A204.1 (cell line): ENCODE measurements at regions not wholly inside any gene's neighbourhood (a gene's known extent, or its start where the extent isn't known, plus 50 kb on each side); places are given as distances from the start of the nearest gene placed in this dataset.

Source experiments
- FAIRE-seq: peaks from 2 replicates; lab custom pipeline; 2012; peaks lifted over from hg19 to GRCh38; lab: Jason Lieb, UNC

DNA sequence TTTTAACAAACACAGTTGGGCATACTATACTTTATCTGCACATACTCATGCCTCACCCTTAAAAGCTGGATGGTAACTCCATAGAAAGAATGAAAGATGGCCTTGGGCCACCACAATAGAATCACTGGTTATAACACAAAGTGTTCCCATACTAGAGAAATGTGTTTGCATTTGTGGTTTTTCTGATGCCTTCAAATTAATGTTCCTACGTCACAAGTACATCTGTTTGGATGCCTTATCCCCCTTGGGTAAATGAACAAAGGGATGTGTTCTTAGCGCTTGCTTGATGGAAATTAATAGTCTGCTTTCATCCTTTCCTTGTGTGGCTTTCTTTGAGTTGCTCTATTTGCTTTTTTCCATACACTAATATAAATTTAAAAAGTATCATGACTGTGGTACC lies 291.1 kb upstream of the PDE4D start:
- no peak for FAIRE-seq

DNA sequence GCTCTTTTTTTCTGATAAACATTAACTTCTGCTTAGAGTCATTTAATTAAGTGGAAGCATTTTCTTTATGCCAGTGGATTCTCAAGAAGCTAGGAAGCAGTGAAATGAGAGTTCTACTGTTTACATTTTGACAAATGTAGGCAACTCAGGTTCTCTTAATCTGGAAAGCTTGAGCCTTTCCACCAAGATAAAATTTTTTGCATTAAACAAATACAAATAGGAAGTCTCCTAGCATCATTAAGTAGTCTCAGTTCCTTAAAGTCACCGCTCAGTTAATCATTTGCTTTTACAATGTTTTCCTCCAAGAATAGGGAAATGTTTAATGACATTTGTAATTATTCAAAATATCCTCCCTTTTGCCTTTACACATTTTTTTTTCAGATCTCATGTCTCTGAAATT lies 290.4 kb upstream of the PDE4D start:
- FAIRE-seq: no peak

DNA sequence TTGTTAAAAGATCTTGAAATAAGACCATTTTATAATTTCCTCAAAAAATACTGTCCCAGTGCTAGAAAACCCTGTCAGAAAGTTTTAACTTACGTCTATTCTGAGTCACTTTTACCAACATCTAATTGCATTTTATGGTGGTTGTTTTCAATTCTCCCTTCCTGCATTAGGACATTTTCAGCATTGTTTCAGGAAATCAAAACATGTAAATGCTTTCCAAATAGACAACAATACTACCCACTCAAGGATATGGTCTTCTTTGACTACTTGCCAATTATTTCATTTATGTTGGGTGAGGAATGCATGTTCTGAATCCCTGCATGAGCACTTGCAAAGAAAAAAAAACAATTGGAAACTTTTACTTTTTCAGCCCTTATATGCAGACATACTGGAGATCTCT lies 284.6 kb upstream of the PDE4D start:
- FAIRE-seq: no peak

DNA sequence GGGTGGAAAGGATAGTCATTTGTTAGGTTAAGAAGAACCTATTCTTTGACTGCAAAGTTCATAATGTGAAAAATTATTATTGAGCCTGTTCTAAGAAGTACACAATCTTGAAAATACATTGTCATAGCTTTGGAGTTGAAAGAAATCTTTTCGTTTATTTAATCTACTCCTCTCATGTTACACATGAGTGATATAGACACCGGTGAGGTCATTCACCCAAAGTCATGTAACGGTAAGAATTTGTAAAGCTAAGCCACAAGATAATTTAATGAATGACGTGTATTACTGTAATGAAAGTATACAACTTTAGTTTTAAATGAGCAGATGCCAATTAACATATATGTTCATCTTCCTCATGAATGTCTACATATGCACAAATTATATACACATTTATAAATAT lies 284.1 kb upstream of the PDE4D start:
- FAIRE-seq: no peak

DNA sequence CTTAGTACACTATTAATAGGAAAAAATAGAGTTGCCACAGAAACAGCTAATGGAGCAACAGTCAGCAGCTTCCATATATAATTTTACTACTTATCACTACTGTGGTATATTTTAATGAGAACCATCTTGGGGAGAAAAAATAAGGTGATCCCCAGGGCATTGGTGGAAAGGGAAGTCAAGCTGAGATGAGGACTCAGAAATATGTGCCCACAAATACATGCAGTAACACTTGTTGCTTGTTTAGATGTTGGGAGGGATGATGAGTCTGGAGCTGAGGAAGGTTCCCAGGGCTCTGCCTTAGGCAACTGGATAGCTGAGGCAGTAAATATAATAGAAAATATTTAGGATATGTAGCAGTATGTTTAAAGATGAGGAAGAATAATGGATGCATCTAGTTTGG lies 280.1 kb upstream of the PDE4D start:
- no peak for FAIRE-seq

DNA sequence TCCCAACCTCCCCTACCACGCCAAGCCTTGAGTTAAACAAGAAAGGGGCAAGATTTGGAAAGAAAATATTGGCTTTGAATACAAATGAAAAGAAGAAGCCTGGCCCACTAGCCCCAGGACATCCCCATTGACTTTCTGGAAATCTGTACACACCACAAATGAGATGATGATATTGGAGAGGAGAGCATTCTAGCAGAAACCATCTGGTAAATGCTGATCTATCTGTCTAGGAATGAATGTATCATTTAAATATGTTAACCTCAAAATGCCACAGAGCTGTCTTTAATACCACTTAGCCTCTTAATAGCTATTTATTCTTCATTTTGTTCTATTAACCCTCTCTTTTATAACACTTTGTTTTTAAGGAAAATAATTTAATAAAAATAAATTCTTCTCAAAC lies 270.2 kb upstream of the PDE4D start:
- FAIRE-seq: no peak

DNA sequence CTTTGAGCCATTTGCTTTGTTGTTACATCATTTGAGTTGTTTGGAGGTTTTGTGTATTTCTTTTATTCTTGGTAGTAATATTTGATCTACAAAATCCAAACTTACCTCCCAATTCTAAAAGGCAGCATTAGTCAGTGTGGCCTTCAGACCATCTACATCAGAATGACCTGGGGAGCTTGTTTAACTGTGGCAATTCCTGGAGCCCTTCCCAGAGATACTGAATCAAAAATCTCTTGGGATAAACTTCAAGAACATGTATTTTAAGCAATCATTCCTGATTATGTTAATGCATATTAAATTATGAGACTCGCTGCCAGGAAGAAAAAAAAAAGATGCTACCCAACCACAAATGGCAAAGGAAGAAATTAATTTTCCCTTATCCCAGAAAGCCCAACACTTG lies 268.9 kb upstream of the PDE4D start:
- no peak for FAIRE-seq

DNA sequence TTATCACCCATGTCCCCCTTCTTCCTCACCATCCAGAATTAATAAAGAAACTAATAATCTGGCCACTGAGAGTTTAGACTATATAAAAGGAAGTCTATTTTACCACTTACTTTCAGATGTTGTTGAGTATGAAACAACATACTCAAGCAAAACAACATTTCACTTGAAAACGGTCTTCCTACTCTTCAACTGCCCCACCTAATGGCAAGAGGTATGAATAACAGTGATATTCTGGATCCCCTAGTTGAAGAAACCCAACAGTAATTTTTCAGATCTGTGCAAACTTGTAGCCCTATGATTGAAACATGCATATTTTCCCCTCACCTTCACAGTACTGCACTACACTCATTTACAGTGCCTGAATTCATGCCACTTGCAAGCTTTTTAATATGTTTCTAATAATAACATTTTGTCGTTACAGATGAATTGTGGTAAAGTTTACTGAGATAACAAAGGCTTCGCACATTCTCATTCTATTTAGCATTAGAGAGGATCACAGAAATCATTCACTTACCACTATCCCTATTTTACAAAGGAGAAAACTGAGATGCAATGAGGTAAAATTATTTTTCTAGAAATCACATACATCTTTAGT lies 267.9 kb upstream of the PDE4D start:
- no peak for FAIRE-seq

DNA sequence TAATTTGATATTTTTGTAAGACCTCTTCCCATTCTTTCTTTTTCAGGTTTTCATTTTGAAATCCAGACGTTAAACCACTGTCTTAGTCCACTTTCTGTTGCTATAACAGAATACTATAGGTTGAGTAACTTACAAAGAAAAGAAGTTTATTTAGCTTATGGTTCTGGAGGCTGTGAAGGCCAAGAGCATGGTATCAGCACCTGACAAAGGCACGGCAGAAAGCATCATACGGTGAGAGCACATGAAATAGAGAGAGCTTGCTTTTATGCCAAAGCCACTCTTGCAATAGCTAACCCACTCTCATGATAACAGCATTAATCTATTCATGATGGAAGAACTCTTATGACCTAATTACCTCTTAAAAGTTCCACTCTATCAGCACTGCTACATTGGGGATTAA lies 255.6 kb upstream of the PDE4D start:
- FAIRE-seq: no peak

DNA sequence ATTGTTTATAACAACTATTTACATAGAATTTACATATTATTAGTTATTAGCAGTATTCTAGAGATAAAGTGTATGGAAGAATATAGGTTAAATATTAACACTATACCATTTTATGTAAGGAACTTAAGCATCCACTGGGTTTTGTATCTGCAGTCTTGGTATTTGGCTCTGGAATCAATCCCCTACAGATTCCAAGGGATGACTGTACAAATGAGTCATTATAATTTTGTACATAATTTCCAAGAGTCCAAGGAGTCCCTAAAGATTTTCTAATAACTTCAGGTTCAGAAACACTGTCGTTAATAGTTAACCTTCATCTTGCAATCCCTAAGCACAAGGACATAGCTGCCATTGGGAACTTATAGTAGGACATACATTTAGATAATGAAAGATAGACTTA lies 254.8 kb upstream of the PDE4D start:
- no peak for FAIRE-seq

DNA sequence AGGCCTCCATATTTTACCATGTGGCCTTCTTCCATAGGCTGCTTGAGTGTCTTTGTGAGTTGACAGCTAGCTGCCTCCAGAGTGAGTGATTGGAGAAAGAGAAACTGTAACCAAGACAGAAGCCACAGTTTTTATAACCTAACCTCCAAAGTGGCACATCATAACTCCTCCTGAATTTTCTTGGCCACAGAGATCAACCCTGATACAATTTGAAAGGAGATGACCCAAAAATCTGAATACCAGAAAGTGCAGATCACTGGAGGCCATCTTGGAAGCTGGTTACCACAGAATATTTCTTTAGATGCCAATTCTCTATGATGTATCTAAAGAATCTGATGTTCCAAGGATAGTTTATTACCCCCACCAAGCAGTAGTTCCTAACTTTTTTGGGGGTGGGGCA lies 254.3 kb upstream of the PDE4D start:
- FAIRE-seq: no peak

DNA sequence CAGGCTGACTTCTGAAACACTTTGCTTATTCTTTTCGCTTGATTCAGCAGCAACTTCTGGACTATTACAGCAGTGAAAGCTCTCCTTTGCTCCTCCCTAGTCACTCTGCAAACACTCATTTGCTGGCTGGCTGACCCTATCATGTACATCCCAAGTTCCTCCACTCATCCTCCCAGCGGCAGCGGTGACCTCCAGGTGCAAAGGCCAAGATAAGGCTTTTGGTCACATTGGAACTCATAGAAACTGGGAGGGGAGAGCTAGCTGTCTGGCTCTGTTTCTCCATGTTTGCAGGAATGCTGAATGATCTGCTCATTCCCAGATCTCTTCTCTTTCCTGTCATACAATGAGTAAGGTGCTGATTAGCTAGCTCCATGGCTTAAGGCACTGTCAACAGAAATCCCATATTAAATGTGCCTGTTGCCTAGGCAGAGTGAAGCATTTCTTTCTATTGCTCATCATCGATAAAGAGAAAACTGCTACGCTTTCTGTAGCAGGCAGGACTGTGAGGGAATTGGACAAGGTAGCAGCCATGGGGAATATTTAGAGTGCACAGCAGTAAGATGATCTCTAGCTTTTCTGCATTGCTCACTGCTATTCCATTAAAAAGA lies 250.5 kb upstream of the PDE4D start:
- no peak for FAIRE-seq

DNA sequence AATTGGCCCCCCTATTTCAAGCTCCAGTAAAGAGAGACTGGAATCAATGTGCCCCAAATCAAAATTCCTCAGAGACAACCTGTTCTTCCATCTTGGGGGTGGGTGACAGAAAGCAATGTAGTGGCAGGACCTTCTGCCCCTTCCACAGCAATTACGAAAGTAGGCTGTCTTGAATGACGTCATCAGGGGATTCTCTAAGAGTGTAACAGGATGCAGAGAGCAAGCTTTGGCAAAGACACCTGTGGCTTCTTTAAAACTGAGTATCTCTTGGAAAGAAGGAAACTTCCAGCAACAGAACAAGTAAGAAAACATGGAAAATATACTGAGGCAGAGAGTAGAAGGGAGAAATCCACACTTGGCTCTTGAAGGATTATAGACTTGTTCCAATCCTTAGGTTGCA lies 247.6 kb upstream of the PDE4D start:
- no peak for FAIRE-seq

DNA sequence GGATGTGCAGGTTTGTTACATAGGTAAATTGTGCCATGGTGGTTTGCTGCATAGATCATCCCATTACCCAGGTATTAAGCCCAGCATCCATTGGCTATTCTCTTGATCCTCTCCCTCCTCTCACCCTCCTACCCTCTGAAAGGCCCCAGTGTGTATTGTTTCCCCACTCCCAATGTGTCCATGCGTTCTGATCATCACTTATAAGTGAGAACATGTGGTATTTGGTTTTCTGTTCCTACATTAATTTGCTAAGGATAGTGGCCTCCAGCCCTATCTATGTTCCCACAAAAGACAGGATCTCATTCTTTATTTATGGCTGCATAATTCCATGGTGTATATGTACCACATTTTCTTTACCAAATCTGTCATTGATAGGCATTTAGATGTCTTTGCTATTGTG lies 243.3 kb upstream of the PDE4D start:
- no peak for FAIRE-seq

DNA sequence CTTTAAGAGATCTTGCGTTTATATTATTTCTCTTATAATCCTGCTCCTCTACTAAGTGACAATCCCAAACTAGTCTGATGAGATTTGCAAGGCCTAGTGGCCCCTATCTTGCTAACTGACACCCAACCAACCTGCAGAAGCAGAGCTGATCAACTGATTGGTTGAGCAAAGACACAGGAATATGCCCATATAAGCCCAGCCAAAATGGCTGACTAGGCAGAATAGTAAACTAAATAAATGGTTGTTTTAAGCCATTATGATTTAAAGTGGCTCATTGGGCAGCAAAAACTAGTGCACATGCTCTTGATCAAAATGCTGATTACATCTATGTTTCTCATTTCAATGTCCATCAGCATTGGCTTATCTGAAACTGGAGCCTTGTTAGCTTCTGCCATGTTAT lies 238.0 kb upstream of the PDE4D start:
- no peak for FAIRE-seq

DNA sequence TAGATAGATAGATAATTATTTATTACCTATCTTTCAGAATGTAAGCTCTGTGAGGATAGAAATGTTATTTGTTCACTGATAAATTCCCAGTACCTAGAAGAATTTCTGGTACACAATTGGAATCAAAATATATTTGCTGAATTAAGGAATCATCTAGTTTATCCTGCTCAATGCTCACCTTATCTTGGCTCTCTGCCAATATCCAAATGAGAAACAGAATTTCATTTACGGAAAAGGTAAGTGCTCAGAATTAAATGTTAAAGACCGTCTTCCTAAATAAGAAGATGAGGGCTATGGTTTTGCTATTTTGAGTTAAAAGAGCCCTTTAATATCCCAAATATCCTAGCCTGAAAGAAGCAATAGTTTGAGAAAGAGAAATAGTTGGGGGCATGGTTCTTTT lies 232.1 kb upstream of the PDE4D start:
- no peak for FAIRE-seq

DNA sequence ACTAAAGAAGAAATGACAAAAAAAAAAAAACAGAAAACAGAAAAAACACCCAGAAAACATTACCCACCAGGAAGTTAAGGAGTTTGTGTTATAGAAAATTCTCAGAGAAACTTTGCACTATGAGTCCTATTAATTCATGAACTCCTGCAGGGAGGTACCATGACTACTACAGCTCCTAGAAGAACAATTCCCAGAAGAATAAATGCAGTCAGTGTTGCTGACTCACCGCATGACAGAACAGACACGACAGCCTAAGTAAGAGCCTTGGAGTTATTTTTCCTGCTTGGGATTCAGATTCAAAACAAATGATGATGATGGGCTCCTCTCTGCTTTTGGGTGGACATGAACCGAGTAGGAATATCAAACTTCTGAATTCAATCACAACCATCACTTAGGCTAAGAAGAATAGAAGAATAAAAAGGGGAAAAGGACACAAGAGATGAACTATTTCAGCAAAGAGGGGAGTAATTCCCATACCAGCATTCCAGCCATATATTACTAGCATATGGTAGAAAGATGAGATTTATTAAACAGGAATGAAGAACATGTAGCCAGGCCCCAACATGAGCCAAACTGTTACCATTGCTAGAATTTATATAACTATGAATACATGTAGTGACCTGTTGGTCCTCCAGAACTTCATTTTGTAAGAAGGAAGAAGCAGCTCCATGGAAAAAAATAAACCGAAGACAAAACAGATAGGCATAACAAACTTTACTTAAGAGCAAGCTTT lies 209.6 kb upstream of the PDE4D start:
- no peak for FAIRE-seq

DNA sequence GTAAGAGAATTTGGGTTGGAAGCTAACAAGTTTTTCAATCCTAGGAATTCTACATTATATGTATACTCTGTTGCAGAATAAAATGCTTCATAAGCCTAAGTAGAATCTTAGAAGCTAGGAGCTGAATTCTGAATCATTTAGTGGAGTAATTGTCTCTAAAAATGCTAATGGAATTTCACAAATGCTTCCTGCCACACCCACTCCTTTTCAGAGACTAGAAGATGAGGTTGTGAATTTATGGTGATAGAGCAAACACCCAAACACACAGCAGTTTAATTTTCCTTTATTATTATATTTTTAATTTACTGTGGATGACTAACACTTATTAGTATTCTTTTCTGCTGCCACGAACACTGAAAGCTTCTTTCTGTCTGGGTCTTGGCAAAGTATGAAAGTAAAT lies 208.0 kb upstream of the PDE4D start:
- FAIRE-seq: no peak

DNA sequence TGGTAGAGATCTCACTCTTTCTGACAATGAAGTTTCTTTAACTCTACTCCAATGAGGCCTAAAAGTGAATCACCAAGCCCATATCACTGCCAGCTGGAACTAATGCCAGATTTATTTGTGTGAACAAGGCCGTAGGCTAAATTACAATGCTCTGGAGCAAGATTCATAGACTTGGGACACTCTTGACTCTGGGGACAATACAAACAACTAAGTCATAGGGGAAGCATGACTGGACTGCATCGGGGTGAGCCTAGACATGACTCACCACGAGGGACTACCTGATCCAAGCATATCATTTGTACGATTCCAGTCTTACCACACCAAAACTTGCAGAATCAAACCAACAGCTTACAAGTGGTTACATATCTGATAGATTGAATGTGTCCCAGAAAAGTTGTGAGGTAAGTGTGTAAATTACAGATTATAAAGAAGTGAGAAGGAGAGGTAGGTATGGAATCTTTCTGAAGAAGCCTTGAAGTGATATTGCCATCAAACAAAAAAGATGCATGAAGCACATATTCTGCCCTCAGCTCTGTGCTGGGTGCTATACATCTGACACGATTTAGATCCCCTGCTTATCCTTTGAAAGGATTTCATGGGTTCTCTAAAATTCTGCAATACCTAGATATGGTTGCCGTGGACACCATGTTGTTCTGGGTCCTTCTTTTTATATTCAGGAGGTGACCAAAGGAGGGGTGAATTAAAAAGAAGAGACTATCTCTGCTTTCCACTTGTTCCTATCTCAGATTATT lies 199.3 kb upstream of the PDE4D start:
- FAIRE-seq: no peak

DNA sequence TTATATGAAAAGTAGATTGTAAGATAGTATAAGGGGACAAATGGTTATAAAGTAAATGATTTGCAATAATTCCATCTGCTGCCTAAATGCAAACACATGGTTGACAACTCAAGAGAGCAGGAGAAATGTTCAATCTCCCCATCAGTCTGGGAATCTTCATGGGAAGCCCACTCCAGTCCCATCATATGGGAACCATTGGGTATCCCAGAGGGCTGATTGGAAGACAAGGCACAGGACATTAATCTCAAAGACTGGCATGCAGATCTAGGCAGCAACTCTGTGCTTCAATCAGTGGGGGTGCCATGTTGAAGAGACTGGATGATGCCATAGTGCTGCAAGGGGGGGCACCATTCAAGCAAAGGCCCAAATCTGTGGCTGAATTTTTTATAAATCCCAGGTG lies 193.1 kb upstream of the PDE4D start:
- no peak for FAIRE-seq

DNA sequence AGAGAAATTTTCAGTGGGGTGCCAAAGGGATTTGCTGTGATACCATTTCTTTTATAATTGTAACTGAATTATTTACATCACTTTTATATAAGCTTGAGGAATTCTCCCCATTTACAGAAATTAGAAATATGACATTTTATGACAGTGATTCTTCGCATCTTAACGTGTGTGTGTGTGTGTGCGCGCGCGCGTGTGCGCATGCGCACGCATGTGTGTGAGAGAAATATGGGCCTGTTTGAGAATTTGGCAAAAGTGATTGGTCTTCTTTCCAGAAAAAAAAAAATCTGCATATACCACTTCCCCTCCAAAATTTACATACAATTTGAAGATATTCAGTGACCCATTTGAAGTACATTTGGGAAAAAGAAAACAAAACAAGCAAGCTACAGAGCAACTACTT lies 190.7 kb upstream of the PDE4D start:
- FAIRE-seq: no peak

DNA sequence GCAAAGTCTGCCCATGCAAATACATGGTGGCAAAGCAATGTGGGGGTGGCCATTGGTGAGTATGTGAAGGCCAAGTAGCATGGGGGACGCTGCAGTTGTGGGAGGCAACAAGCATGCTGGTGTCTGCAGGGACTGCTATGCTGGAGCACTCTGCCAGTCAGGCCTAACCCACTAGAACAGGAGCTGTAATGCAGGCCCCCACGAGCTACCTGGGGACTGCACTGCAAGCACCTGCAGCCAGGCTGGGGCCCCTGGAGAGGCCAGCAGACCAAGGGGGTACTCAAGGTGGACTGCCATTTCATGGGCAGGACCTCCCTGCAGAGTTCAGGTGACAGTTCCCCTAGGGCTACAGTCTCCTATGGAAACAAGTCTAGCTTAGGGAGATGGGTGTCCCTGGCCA lies 183.8 kb upstream of the PDE4D start:
- FAIRE-seq: no peak

DNA sequence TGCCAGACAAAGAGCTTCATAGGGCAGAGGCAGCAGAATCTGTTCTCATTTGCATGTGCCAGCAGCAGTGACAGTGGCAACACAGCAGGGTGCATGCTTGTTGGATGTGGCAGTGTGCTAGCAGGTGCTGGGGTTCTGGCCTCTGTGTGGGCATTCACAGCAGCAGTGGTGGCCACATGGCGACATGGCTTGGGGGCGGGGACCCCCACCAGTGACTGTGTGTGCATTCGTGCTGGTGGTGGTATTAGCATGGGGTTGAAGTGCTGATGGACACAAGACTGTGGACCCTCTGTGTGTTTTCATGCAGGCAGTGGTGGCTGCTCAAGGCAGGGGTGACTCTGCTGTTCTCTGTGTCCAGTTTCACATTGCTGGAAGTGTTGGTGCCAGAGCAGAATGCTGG lies 183.2 kb upstream of the PDE4D start:
- FAIRE-seq: no peak
